Muscle of leg (tissue), 3 donors: ENCODE measurements at regions not wholly inside any gene's neighbourhood (a gene's known extent, or its start where the extent isn't known, plus 50 kb on each side); places are given as distances from the start of the nearest gene placed in this dataset.
"Not testable (repeated sequence)": the region's sequence is repeated elsewhere in the genome, so short reads cannot be mapped to it uniquely, and the experiment has no call there.

Source experiments
- DNase-seq: peaks from one replicate; pipeline ENCODE4 v3.0.0; 2013
- H3K27ac ChIP-seq: one replicate; pipeline ENCODE4 v1.5.1; 2013; ENCODE audit warnings: mild to moderate bottlenecking, low read length, control low read depth
- H3K27me3 ChIP-seq: one replicate; pipeline ENCODE4 v1.6.1; 2013; ENCODE audit warnings: low read length; ENCODE audit not compliant: control insufficient read depth, insufficient read depth
- H3K36me3 ChIP-seq: one replicate; pipeline ENCODE4 v1.6.1; 2013; ENCODE audit warnings: low read length; ENCODE audit not compliant: control insufficient read depth, insufficient read depth
- H3K4me1 ChIP-seq: one replicate; pipeline ENCODE4 v1.6.1; 2013; ENCODE audit warnings: low read length; ENCODE audit not compliant: control insufficient read depth, insufficient read depth
- H3K4me3 ChIP-seq: one replicate; pipeline ENCODE4 v1.5.1; 2013; ENCODE audit warnings: low read length, control low read depth
- H3K9me3 ChIP-seq: replicated peaks from 2 replicates; pipeline ENCODE4 v1.6.1; 2013; ENCODE audit warnings: low read depth, low read length; ENCODE audit not compliant: control insufficient read depth
- WGBS: methylation state at CpG from one replicate; pipeline ENCODE4 v1.1.5; 2013; ENCODE audit warnings: missing lambda C conversion rate; ENCODE audit not compliant: insufficient coverage; 5-methylcytosine and 5-hydroxymethylcytosine counted together

DNA sequence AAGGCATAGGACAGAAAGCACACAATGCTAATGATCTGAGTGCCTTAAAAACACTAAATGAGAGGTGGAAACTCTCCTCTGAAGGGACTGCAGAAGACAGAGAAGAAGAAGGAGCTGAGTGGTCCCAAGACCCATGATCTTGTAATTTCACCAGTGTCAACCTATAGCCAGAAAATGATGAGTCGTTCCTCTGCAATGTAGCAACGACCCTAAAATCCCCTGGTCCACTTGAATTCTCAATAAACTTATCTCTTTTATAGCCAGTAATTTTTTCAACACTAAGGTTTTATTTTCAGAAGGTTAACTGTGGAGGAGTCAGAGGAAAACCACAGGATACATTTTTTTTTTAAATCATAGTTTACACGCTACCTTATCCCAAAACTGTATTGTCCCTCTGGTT is 490.6 kb upstream of the MARCKS start:
- H3K27me3 ChIP-seq: no peaks in the 10 kb centered on the region
- no peaks in the 10 kb centered on the region for H3K36me3 ChIP-seq
- WGBS: no CpG with 5 or more reads among the region's 3 CpGs
- H3K4me1 ChIP-seq: no peaks in the 10 kb centered on the region
- H3K4me3 ChIP-seq: no peak overlapping the region
- no peaks in the 10 kb centered on the region for H3K9me3 ChIP-seq
- DNase-seq: no peak
- H3K27ac ChIP-seq: no peak overlapping the region

DNA sequence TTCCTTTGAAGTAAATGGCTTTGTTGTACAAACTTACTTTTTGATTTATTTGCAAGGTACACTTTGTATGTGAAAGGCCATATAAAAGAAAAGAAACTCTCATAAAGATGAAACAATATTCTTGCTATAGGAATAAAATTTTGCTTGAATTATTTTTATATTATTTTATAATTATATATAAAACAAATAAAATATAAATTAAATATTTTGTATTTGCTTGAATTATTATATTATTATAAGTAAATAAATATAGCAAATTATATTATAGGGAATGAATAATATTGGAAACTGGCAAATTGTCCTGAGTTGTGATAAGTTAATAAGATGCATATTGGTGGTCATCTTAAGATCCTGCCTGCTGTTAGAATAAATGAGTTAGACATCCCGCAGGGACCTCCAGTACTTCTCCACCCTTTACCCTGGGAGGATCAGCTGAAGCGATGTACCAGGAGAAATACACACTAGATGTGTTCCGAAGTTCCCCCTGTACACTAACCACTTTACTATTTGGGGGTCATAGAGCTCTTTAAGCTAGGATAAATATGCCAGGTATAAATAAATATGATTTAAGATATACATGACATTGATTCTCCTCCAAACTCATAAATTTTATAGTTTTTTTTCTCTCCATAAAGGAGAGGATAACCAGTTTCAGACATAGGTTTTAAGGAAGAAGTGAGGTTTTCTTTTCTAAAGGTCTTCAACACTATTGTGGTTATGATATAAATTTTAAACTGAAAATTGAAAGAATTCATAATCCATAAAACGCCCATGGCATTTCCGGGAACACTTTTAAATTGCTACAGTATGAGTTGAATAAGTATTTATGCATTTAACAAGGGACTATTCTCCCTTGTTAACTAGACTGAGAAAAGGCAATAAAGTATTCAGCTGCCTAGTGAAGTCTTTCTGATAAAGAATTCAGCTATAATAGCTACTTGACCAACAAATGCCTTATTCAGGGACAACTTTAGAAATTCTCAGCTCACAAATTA is 486.3 kb upstream of the MARCKS start:
- Histone ChIP-seq H3K27ac (no peak overlapping the region), H3K9me3 (no peaks in the 10 kb centered on the region), H3K4me3 (no peak overlapping the region), H3K36me3 (no peaks in the 10 kb centered on the region), H3K27me3 (no peaks in the 10 kb centered on the region), H3K4me1 (no peaks in the 10 kb centered on the region)
- no peak for DNase-seq
- no CpG with 5 or more reads among the region's 5 CpGs for WGBS

DNA sequence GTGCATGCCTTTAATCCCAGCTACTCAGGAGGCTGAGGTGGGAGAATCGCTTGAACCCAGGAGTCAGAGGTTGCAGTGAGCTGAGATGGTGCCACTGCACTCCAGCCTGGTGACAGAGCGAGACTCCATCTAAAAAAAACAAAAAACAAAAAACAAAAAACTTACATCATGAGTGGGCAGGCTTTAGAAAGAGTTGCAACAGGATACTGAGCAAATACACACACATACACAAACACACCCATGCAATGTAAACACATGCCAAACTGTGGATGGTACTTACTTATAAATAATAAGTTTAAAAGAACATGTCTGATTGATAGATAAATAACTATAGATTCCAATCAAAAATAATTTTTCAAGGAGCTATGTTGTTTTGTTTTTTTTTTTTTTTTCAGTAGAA is 481.7 kb upstream of the MARCKS start:
- WGBS: no CpG with 5 or more reads among the region's 2 CpGs
- not testable (repeated sequence) for H3K9me3 ChIP-seq, H3K36me3 ChIP-seq, H3K27me3 ChIP-seq, H3K4me1 ChIP-seq, H3K4me3 ChIP-seq, DNase-seq, H3K27ac ChIP-seq

DNA sequence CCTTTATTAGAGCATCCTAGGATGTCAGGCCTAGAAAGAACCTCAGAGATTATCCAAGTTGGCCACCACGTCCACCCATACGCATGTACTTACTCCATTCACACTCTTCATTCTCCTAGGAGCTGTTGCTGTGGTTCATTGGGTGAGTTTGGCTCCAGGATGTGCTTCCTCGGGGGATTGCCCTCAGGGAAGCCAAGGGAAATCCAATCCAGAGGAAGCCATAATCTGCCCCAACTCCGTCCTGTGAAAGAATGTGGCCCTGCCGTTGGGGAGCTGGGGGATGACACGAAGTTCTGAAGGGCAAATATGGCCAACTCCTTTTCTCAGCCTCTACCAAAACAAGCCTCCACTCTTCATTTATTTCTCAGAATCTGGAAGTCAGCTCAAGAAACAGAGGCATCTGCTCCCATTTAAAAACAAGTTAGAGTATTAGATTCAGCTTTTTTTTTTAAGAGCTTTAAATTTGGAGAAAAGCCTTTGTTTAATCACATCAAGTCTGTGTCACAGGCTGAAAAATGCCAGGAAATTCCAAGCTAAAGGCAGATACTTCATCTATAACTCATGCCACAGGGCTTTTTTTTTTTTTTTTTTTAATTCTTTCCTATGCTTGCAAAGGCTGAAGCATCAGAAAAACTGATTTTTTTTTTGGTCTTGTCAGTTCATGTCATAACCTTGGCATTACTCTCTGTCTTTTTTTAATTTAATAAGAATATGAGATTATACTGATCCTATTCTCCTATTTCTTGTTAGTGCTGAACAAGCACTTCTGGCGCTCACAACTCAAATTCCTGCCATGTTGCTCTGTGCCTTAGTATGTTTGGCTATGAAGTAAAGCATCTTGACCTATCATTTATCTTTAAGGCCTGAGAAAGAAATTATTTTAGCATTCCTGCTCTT is 480.9 kb upstream of the MARCKS start:
- H3K36me3 ChIP-seq: no peaks in the 10 kb centered on the region
- DNase-seq: peak; percentile 80
- no peaks in the 10 kb centered on the region for H3K9me3 ChIP-seq
- H3K27ac ChIP-seq: no peak overlapping the region
- no peak overlapping the region for H3K4me3 ChIP-seq
- no peaks in the 10 kb centered on the region for H3K4me1 ChIP-seq
- no CpG with 5 or more reads among the region's 7 CpGs for WGBS
- no peaks in the 10 kb centered on the region for H3K27me3 ChIP-seq

DNA sequence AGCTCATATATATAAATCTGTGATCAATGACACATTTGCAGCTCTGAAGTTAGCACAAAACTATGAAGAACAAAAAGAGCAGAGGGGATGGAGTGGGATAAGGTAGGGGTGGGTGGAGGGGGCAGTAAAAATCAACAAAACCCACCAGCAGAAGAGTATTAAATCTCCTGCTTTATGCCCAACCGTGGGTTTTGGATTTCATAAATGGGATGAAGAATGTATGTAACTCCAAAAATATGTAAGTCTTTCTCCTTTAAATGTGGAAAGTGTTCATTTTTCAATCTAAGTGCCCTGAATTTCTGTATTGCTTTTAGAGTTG is 480.3 kb upstream of the MARCKS start:
- H3K4me3 ChIP-seq: no peak overlapping the region
- no peaks in the 10 kb centered on the region for H3K27me3 ChIP-seq
- no peaks in the 10 kb centered on the region for H3K4me1 ChIP-seq
- H3K9me3 ChIP-seq: no peaks in the 10 kb centered on the region
- H3K27ac ChIP-seq: no peak overlapping the region
- WGBS: no CpG with 5 or more reads among the region's 1 CpG
- DNase-seq: no peak
- H3K36me3 ChIP-seq: no peaks in the 10 kb centered on the region

DNA sequence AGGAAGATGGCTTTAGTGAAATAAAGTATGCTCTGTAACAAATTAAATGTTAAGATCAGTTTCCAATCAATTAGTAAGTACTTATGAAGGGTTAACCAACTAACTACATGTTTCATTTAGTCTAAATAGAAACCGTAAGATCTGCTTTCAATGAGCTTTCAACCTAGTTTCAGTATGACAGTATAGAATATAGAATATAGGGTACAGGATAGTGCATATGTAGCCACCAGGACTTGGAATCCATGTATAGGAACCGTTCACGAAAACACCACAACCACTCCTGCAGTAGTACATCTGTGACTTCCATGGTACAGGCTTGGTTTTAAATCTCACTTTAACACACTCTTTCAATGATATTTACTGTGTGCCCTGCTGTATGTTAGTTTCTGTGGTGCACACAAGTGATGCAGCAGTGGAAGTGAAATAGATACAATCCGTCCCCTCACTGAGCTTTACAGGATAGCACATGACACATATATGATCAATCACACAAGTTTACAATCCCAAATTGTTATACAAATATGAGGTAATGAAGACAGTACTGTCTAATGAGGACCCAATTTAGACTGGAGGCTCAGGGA is 479.7 kb upstream of the MARCKS start:
- Histone ChIP-seq H3K36me3 (no peaks in the 10 kb centered on the region), H3K4me3 (no peak overlapping the region), H3K4me1 (no peaks in the 10 kb centered on the region), H3K27me3 (no peaks in the 10 kb centered on the region), H3K9me3 (no peaks in the 10 kb centered on the region), H3K27ac (no peak overlapping the region)
- no peak for DNase-seq
- no CpG with 5 or more reads among the region's 4 CpGs for WGBS

DNA sequence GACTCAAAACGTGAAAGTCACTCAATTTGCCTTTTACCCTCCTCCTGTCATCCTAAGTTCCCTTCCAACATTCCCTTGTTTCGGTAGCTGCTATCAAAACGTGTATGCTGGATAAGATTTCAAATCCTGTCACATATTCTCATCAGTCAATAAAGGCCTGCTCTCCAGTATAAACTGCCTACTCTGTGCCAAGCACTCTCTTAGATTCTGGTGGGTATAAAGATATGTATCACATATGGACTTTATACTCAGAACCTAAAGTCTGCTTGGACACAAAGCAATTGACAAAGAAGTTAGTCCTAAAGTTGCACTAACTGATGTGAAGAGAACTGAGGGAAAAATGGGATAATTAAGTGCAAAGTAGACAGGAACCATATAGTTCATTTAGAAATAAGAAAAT is 476.6 kb upstream of the MARCKS start:
- Histone ChIP-seq H3K9me3 (no peaks in the 10 kb centered on the region), H3K36me3 (no peaks in the 10 kb centered on the region), H3K4me1 (no peaks in the 10 kb centered on the region), H3K27ac (no peak overlapping the region), H3K27me3 (no peaks in the 10 kb centered on the region), H3K4me3 (no peak overlapping the region)
- WGBS: 83% methylated on average over 1 of the region's 3 CpGs
- no peak for DNase-seq

DNA sequence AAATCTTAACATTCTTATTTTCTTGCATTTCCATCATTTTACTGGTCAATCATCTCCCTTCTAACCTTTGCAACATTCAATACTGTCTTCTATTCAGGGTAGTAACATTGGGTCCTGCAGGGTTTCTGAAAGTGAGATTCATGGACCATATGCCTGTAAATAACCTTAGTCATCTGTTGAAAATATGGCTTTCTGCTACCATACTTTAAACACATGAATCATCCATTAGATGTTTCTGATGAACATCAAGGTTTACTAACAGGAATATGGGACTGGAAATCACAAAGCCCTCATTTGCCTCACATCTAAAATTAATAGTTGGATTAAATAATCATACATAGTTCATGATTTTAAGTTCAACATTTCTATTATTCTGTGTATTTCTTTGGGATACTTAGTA is 475.9 kb upstream of the MARCKS start:
- H3K36me3 ChIP-seq: no peaks in the 10 kb centered on the region
- no peaks in the 10 kb centered on the region for H3K27me3 ChIP-seq
- H3K4me1 ChIP-seq: no peaks in the 10 kb centered on the region
- no peaks in the 10 kb centered on the region for H3K9me3 ChIP-seq
- H3K4me3 ChIP-seq: no peak overlapping the region
- DNase-seq: no peak
- H3K27ac ChIP-seq: no peak overlapping the region

DNA sequence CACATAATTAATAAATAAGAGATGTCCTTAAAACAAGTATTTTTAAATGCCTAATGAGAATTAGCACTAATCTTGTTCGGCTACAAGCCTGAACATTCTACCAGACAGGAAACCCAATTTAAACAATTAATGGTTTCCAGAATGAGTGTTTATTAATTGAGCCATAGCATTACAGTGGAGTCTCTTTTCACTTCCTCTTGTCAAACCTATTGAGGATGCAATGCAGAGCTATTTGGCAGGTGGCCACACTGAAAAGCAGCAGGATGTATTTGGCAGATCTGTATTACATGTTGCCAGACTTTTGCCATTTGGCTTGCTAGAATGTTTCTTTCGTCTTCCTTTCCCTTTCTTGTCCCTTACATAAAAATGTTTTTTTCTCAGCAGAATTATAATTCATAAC is 475.2 kb upstream of the MARCKS start:
- no peaks in the 10 kb centered on the region for H3K36me3 ChIP-seq
- no peak overlapping the region for H3K4me3 ChIP-seq
- peak; percentile 83 for DNase-seq
- no CpG with 5 or more reads among the region's 2 CpGs for WGBS
- H3K27me3 ChIP-seq: no peaks in the 10 kb centered on the region
- H3K9me3 ChIP-seq: no peaks in the 10 kb centered on the region
- H3K27ac ChIP-seq: no peak overlapping the region
- H3K4me1 ChIP-seq: no peaks in the 10 kb centered on the region

DNA sequence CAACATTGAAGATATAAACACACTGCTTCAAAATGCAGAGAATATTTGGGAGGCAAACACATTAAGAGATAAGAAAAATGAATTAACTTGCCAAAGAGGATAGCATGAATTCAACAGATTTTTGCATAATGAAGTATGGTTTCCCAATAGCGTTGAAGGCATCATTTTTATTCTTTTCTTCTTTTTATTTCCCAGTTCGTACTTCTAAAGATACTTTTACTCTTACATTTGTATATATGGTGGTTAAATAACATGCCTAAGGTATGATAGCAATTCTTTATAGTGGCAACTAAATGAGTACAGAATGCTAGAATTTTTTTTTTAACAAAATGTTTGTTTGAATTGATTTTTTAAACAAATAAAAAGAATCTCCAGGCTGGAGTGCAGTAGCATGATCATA is 473.4 kb upstream of the MARCKS start:
- Histone ChIP-seq H3K9me3 (no peaks in the 10 kb centered on the region), H3K4me1 (no peaks in the 10 kb centered on the region), H3K36me3 (no peaks in the 10 kb centered on the region), H3K4me3 (no peak overlapping the region), H3K27me3 (no peaks in the 10 kb centered on the region), H3K27ac (no peak overlapping the region)
- DNase-seq: no peak
- no CpG with 5 or more reads among the region's 2 CpGs for WGBS
